ENCODE measurements at regions not wholly inside any gene's neighbourhood (a gene's known extent, or its start where the extent isn't known, plus 50 kb on each side); places are given as distances from the start of the nearest gene placed in this dataset.

GRCh38 chr2:14565666-14566065, 66.9 kb upstream of the LRATD1 start:
- no peak for FAIRE-seq
- Histone ChIP-seq H3K4me1 (no peaks in the 10 kb centered on the region), H3K36me3 (no peaks in the 10 kb centered on the region), H3K27ac (no peak overlapping the region), H3K9me3 (no peaks in the 10 kb centered on the region), H3K27me3 (no peaks in the 10 kb centered on the region), H3K4me3 (no peak overlapping the region)
- ATAC-seq: no peak
- no peak for TF ChIP-seq CTCF (IDR thresholded peaks at IDR 0.05)
- intact Hi-C loops (cut with DNase I): no loop called here
- DNase-seq: no peak

GRCh38 chr2:14567561-14567960, 65.0 kb upstream of the LRATD1 start:
- Histone ChIP-seq H3K4me1 (peaks cover 3 to 6% (median 3%) of the 10 kb centered on the region in 3 donors), H3K27ac (no peak overlapping the region), H3K9me3 (no peaks in the 10 kb centered on the region), H3K36me3 (no peaks in the 10 kb centered on the region), H3K27me3 (no peaks in the 10 kb centered on the region), H3K4me3 (no peak overlapping the region)
- DNase-seq (no peak), FAIRE-seq (no peak), ATAC-seq (no peak)
- WGBS, 2 donors: 70 to 90% methylated on average over 1 of the region's 1 CpG
- no peak for TF ChIP-seq CTCF (IDR thresholded peaks at IDR 0.05)
- intact Hi-C loops (cut with DNase I): no loop called here

DNA sequence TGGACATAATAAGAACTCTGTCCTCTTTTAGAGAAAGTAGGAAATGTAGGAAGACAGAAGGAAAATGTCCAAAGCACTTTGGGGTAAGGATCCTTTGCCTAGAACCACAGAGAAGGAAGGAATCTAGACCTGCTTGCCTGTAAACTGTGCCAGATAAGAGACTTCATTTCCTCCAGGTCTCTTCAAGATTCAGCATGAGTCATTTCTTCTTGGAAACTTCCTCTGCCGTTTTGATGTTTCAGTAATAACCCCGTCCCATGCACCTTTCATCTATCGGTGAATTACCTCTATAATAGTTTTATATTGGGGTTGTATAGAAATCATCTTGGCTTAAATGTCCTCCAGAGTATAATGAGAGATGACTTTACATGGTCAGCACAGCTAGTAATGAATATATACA, 63.2 kb upstream of the LRATD1 start:
- no peak for FAIRE-seq

GRCh38 chr2:14572633-14573032, 59.9 kb upstream of the LRATD1 start:
- WGBS, 2 donors: 9 to 16% methylated on average over 2 of the region's 2 CpGs
- Histone ChIP-seq H3K27ac (no peak overlapping the region), H3K27me3 (no peaks in the 10 kb centered on the region), H3K36me3 (no peaks in the 10 kb centered on the region), H3K4me3 (no peak overlapping the region), H3K9me3 (no peaks in the 10 kb centered on the region), H3K4me1 (peaks cover 6 to 12% (median 9%) of the 10 kb centered on the region in 3 donors)
- intact Hi-C loops (cut with DNase I): no loop called here
- no peak for FAIRE-seq
- DNase-seq: no peak
- TF ChIP-seq CTCF (IDR thresholded peaks at IDR 0.05): no peak
- ATAC-seq: peak in 1 of 4 donors; percentile 19

More for the DNA sequence above, 63.2 kb upstream of the LRATD1 start:
- WGBS, 2 donors: 82 to 84% methylated on average over 3 of the region's 3 CpGs
- Histone ChIP-seq H3K36me3 (no peaks in the 10 kb centered on the region), H3K9me3 (no peaks in the 10 kb centered on the region), H3K27me3 (no peaks in the 10 kb centered on the region), H3K27ac (no peak overlapping the region), H3K4me1 (peaks cover 6 to 12% (median 9%) of the 10 kb centered on the region in 3 donors), H3K4me3 (no peak overlapping the region)
- no peak for TF ChIP-seq CTCF (IDR thresholded peaks at IDR 0.05)
- intact Hi-C loops (cut with DNase I): no loop called here
- no peak for ATAC-seq
- no peak for DNase-seq

DNA sequence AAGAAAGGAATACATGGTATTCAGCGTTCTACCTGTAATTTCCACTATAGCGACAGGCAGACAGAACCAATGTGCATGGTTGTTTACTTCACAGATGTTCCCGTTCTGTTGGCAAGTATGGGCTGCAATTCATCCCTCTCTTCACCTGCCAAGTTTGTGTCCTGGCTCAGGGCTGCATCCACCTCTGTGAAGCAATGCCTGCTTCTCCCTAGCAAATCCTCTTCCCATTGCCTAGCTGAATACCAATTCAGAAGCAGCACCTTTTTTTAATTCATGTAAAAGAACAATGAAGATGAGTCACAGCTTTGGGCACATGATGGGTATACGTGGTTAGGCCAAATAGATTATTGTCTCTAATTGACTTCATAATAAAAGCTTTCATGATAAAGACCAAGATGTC, 54.7 kb upstream of the LRATD1 start:
- intact Hi-C loops (cut with DNase I): no loop called here
- H3K27ac ChIP-seq: no peak overlapping the region
- FAIRE-seq (no peak), ATAC-seq (no peak), DNase-seq (no peak)
- no peaks in the 10 kb centered on the region for H3K9me3 ChIP-seq
- no peak for TF ChIP-seq CTCF (IDR thresholded peaks at IDR 0.05)
- H3K36me3 ChIP-seq: no peaks in the 10 kb centered on the region
- H3K4me1 ChIP-seq: peaks cover 0 to 3% (median 3%) of the 10 kb centered on the region in 3 donors
- no peak overlapping the region for H3K4me3 ChIP-seq
- 73 to 77% methylated on average over 4 of the region's 4 CpGs for WGBS, 2 donors
- H3K27me3 ChIP-seq: no peaks in the 10 kb centered on the region

All from pancreas (tissue), 10 donors.